Midbrain (tissue), 1 donor: ENCODE measurements at regions not wholly inside any gene's neighbourhood (a gene's known extent, or its start where the extent isn't known, plus 50 kb on each side); places are given as distances from the start of the nearest gene placed in this dataset.
"Not testable (repeated sequence)": the region's sequence is repeated elsewhere in the genome, so short reads cannot be mapped to it uniquely, and the experiment has no call there.

Experiments used
- DNase-seq: peaks from one replicate; lab custom pipeline; 2025; lab: John Stamatoyannopoulos, UW

DNA sequence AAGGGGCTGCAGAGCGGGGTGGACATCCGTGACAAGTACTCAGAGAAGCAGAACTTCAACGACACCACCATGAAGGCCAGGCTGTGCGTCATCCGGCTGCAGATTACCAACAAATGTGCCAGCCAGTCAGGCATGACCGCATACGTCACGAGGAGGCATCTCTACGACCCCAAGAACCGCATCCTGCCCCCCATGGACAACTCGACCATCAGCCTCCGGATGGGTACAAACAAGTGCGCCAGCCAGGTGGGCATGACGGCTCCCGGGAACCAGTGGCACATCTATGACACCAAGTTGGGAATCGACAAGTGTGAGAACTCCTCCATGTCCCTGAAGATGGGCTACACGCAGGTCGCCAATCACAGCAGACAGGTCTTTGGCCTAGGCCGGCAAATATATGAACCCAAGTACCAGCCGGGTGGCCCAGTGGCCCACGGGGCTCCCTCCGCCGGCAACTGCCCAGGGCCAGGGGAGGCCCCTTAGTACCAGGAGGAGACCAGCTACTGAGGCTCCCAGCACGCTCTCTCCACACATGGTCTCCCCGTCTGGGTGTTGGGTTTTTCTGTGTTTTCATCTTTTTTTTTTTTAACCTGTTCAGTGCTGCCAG lies 133.4 kb upstream of the TEKT4 start:
- not testable (repeated sequence) for DNase-seq

DNA sequence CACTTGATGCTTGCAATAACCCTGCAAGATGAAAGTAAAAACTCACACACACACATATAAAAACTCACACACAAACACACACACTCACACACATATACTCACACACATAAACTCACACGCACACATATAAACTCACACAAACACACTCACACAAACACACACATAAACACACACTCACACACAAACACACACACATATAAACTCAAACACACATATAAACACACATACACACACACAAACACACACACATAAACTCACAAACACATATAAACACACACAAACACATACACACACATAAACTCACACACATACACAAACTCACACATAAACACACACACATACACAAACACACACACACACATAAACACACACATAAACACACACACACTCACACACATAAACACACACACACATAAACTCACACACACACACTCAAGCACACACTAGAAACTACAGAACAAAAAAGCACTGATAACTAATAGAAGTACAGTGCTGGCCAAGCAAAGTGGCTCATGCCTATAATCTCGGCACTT lies 117.7 kb upstream of the TEKT4 start:
- DNase-seq, result no peak

DNA sequence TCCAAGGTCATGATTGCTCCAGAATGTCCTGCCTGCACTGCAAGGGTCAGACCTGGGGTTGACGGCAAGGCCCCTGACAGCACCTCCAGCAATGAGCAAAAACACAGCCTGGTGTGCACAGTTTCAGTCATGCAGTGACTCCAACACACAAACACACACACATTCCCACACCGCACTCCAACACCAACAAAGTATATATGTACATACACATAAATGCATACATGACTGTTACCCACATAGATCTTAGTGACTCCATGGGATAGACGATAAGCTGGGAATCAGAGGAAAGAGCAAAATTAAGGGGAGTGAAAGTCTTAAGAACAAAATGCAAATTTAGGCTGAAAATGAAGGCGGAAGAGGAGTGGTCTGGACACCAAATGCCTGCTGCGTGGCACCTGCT lies 112.7 kb upstream of the TEKT4 start:
- DNase-seq, result no peak

DNA sequence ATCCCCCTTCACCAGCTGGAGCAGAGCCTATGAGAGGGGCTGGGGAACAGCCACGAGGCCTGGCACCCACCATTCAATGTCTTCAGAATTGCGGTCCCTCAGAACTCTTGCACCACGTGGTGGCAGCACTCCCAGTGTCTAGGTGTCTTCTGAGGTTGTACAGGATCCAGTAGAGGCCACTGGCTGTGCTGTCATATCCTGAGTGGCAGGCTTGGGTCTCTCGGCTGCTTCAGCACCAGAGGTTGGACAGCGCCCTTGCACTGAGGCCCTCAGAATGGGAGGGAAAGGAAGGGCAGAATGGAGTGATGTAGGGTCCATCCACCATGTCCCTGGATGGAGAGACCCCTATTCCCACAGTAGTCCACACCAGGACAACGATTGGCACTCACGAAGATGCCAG lies 112.0 kb upstream of the TEKT4 start:
- no peak for DNase-seq

DNA sequence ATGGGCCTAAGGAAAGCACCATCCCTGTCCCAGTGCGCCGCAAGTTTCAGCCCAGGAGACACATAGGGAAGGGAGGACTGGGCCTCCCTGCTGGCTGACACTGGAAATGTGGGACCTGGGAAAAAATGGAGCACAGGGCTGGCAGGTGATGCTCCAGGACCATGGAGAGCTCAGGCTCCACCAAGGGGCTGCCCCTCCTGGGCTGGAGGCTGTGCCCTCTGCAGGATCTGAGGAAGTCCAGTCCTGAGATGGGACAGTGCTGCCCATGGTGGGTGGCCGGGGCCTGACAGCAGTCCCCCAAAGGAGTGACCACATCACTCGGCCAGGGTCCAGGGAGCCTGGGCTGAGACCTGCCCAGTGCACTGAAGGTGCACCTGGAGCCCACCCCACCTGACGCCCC lies 108.6 kb upstream of the TEKT4 start:
- DNase-seq, result no peak

DNA sequence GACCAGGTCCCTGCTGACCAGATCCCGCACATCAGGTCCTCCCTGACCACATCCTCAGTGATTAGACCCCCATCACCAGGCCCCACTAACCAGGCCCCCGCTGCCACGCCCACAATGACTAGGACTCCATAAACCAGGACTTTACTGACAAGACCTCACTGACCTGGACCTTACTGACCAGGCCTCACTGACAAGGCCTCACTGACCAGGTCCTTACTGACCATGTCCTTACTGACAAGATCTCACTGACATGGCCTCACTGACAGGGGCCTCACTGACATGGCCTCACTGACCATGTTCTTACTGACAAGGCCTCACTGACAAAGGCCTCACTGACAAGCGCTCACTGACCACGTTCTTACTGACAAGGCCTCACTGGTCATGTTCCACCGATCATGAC lies 107.9 kb upstream of the TEKT4 start:
- no peak for DNase-seq

DNA sequence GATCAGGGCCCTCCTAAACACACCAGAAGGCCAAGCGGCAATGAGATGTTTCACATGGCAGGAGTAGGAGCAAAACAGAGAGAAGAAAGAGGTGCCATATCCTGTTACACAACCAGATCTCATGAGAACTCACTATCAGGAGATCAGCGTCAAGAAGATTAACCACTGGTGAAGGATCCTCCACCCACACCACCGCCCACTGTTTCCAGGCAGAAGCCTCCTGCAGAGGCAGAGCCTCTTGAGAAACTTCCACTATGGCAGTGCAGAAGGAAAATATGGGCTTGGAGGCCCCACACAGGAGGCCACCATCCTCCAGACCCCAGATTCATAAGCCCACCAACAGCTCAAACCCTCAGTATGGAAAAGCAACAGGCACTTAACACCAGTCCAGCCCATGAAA lies 106.9 kb upstream of the TEKT4 start:
- not testable (repeated sequence) for DNase-seq

DNA sequence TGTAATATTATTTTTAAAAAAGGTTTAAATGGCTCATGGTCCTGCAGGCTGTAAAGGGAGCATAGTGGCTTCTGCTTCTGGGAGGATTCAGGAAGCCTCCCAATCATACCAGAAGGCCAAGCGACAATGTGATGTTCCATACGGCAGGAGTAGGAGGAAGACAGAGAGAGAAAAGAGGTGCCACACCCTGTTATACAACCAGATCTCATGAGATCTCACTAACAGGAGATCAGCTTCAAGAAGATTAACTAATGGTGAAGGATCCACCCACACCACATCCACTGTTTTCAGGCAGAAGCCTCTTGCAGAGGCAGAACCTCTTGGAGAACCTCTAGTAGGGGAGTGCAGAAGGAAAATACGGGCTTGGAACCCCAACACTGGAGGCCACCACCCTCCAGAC lies 103.9 kb upstream of the TEKT4 start:
- DNase-seq, result no peak

DNA sequence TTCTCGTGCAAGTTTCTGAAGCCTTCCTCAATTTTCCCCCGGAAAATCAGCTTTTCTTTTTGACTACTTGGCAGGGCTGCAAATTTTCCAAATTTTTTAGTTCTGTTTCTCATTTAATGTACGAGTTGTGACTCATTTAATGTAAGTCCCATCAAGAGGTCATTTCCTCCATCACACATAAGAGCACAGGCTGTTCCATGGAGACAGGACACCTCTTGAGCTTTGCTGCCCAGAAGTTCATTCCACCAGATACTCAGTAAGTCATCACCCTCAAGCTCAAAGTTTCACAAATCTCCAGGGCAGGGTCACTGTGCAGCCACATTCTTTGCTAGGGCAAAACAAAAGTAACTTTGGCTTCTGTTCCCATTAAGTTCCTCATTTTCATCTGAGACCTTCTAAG lies 101.5 kb upstream of the TEKT4 start:
- DNase-seq, result no peak

DNA sequence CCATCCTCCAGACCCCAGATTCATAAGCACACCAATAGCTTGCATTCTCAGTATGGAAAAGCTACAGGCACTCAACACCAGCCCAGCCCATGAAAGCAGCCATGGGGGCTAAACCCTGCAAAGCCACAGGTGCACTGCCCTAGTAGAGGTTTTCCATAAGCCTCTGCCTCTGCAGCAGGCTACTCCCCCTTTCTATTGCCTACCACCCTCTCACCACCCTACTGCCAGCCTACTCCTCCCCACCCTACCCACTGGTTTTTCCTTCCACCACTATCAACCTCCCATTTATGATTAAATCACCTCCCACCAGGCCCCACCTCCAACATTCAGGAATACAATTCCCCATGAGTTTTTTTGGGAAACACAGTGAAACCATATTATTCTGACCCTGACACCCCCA lies 96.4 kb upstream of the TEKT4 start:
- no peak for DNase-seq

DNA sequence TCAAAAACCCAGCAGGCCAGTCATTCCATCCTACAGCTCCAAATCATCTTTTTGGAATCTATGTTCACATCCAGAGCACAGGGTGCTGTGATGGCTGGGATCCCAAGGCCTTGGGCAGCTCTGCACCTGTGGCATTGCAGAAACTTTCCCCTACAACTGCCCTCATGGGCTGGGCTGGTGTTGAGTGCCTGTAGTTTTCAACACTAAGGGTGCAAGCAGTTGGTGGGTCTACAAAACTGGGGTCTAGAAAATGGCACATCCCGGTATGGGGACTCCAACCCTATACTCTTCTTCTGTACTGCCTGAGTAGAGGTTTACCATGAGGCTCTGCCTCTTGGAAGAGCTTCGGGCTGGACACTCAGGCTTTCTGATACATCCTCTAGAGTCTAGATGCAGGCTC lies 95.2 kb upstream of the TEKT4 start:
- DNase-seq, result no peak

DNA sequence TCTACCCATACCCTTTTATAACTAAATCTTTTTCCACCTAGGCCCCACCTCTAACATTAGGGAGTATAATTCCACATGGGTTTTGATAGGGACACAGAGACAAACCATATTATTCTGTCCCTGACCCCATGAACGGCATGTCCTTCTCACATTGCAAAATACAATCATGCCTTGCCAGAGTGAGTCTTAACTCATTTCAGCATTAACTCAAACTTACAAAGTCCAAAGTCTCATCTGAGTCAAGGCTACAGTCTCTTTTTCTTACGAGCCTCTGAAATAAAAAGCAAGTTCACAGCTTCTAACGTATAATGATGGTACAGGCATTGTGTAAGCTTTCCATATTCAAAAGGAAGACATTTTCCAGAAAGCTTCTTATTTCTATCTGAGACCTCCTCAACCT lies 86.1 kb upstream of the TEKT4 start:
- DNase-seq, result not testable (repeated sequence)

DNA sequence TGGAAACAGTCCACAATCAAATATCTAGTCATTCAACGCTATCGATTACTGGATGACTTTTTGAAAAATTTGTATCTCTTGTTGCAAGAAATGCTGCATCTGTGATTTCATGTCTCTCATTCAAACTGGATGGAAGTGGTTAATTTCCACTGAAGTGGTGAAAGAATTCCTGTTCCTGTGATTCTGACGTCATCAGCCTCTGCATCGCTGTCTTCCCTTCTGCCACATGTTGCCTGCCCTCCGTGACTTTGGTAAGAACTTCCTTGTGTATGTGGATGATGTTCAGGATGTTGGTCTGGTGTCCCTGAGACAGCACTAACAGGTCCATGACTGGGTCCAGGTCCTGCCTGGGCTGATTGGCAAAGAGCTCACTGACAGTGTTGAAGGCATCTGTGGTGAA lies 84.8 kb upstream of the TEKT4 start:
- not testable (repeated sequence) for DNase-seq

DNA sequence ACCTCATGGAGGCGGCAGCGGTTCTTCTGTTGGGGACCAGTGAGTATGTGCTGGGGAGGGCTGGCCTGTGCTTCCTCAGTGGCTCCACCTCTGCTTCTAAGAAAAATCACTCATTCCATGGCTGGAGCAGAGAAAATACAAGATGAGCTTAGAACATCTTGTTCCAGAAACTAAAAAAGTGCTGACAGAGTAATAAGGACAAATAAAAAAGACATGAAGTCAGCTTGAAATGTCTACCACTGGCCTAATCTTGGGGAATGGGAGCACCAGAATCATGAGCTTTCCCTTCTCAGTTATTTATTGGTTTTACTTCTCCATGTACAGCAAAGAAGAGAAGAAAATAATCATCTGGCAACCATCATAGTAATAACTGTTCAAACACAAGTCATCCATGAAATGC lies 81.1 kb upstream of the TEKT4 start:
- DNase-seq, result not testable (repeated sequence)

DNA sequence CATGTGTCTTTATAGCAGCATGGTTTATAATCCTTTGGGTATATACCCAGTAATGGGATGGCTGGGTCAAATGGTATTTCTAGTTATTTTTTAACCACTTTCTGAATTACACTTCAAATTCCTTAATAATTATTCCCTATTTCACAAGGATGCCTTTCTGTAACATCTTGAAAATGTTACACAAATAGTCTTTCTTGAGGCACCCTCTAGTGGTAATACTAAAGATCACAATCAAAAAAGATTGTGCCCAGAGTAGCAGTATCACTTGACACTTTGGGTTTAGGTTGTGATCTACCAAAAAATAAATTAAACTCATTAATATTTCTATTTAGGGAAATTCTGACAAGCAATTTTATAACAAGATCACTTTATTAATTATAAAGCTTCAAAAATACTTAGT lies 74.0 kb upstream of the TEKT4 start:
- peak; percentile 37 for DNase-seq
